MG63 (cell line): ENCODE measurements at regions not wholly inside any gene's neighbourhood (a gene's known extent, or its start where the extent isn't known, plus 50 kb on each side); places are given as distances from the start of the nearest gene placed in this dataset.

Experiments used
- DNase-seq: peaks from one replicate; pipeline ENCODE4 v3.0.0-alpha.2; 2020
- H3K27me3 ChIP-seq: fragments of 250-450 bp; sonication (Bioruptor Pico); 2 replicates; pipeline ENCODE4 v1.5.1; 2020; ENCODE audit warnings: mild to moderate bottlenecking, moderate library complexity
- H3K36me3 ChIP-seq: fragments of 250-450 bp; sonication (Bioruptor Pico); 2 replicates; pipeline ENCODE4 v1.5.1; 2020; ENCODE audit warnings: mild to moderate bottlenecking, moderate library complexity
- H3K4me3 ChIP-seq: fragments of 250-450 bp; sonication (Bioruptor Pico); 2 replicates; pipeline ENCODE4 v1.5.1; 2020; ENCODE audit warnings: mild to moderate bottlenecking, moderate library complexity
- H3K9me3 ChIP-seq: fragments of 250-450 bp; sonication (Bioruptor Pico); 2 replicates; pipeline ENCODE4 v1.5.1; 2020; ENCODE audit warnings: mild to moderate bottlenecking, moderate library complexity

GRCh38 chr15:98152156-98152555 is 191.7 kb downstream of the ARRDC4 start:
- Histone ChIP-seq H3K4me3 (no peak overlapping the region), H3K9me3 (peaks cover 3% of the 10 kb centered on the region; the same call in 1 of the 2 replicates), H3K27me3 (no peaks in the 10 kb centered on the region), H3K36me3 (no peaks in the 10 kb centered on the region)
- no peak for DNase-seq

DNA sequence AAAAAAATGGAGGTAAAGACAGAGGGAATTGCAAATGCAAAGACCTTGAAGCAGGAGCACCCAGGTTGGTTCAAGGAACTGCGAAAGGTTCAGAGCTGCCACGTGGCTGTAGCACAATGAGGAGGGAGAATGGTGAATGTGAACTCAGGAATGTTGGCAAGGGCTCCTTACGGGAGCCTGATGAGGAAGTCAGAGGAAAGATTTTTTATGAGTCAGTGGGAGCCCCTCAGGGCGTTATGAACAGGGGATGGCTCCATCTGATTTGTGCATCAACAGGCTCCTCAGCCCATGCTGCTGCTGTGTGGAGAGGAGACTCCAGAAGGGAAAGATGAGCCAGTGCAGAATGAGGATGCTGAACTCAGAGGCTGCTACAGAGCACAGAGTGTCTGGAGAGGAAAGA is 194.4 kb downstream of the ARRDC4 start:
- Histone ChIP-seq H3K9me3 (peaks cover 3% of the 10 kb centered on the region; the same call in 1 of the 2 replicates), H3K27me3 (no peaks in the 10 kb centered on the region), H3K36me3 (no peaks in the 10 kb centered on the region), H3K4me3 (no peak overlapping the region)
- DNase-seq, result peak; percentile 85

DNA sequence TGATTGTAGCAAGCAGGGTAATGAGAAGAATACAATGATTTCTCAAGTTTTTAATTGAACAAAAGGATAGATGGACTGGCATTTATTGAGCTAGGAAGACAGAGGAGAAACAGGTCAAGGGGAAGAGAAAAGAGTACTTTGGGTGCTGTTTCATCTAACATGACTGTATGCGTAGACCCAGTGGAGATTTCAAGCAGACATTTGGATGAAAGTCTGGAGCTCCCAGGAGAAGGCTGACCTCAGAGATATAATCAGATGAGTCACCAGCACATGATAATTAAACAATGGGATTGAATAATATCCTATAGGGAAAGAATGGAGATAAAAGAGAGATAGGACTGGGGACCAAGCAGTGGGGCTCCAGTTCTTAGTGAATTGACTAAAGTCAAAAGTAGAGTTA is 194.9 kb downstream of the ARRDC4 start:
- DNase-seq, result no peak
- Histone ChIP-seq H3K4me3 (no peak overlapping the region), H3K9me3 (peaks cover 3% of the 10 kb centered on the region; the same call in 1 of the 2 replicates), H3K36me3 (no peaks in the 10 kb centered on the region), H3K27me3 (no peaks in the 10 kb centered on the region)

GRCh38 chr15:98160236-98160635 is 199.7 kb downstream of the ARRDC4 start:
- no peak overlapping the region for H3K4me3 ChIP-seq
- no peaks in the 10 kb centered on the region for H3K36me3 ChIP-seq
- no peaks in the 10 kb centered on the region for H3K27me3 ChIP-seq
- DNase-seq, result no peak
- H3K9me3 ChIP-seq, result no peaks in the 10 kb centered on the region

DNA sequence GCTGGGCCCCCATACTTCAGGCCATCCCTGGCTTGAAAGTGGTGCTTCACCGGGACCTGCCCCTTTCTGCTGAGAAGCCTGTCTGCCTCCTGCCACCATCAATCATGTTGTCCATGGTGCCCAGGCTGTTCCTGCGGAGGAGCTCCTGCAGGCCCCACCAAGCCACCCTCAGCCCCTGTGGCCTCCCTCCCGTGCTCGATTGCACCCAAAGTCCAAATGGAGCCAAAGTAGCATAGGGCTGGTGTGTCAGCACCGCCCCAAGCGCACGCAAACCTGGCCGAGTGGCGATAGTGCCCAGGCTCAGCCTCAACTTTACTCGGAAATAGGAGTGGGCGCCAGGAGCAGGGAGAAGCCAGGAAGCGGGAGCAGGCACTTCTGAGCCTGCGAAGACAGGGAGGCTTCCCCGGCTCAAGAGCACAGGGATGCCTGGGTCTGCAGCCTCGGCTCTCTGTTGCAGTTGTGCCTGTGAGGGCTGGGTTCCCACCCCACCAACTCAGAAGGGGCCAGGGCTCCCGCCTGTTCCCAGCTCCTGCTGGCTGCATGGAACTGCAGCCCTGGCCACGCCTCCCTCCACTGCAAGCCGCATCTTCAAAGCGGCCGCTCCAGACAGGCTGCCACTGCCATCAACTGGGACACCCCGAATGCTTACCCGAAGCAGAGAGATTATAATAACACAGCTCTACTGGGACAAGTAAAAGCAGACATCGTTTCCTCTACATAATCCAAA is 203.0 kb downstream of the ARRDC4 start:
- Histone ChIP-seq H3K4me3 (no peak overlapping the region), H3K36me3 (no peaks in the 10 kb centered on the region), H3K9me3 (no peaks in the 10 kb centered on the region), H3K27me3 (no peaks in the 10 kb centered on the region)
- no peak for DNase-seq

DNA sequence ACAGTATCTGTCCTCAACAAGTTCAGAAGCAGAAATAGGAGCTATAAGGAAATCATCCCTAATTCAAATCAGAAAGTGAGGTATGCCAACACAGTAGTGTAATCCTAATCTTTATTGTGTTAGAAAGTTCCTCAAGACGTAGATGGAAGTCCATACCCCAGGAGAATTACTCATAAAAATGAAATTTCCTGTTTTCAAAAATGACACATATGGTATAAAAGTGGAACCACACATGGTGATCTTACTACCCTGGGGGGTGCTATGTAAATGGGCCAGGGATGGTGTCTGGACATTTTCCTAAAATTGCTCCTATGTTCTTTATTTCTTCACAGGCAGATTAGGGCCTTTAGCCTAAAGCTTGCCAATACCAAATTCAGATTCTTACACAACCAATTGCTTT is 204.1 kb downstream of the ARRDC4 start:
- Histone ChIP-seq H3K36me3 (no peaks in the 10 kb centered on the region), H3K4me3 (no peak overlapping the region), H3K27me3 (no peaks in the 10 kb centered on the region), H3K9me3 (no peaks in the 10 kb centered on the region)
- no peak for DNase-seq

GRCh38 chr15:98164986-98165385 is 204.5 kb downstream of the ARRDC4 start:
- no peak for DNase-seq
- H3K27me3 ChIP-seq, result no peaks in the 10 kb centered on the region
- H3K4me3 ChIP-seq, result no peak overlapping the region
- no peaks in the 10 kb centered on the region for H3K36me3 ChIP-seq
- no peaks in the 10 kb centered on the region for H3K9me3 ChIP-seq

- no peak for DNase-seq
- Histone ChIP-seq H3K27me3 (no peaks in the 10 kb centered on the region), H3K9me3 (no peaks in the 10 kb centered on the region)
Measured at GRCh38 chr15:98167722-98168268, 207.3 kb downstream of the ARRDC4 start.

GRCh38 chr15:98169551-98169950 is 209.0 kb downstream of the ARRDC4 start:
- no peak for DNase-seq
- H3K27me3 ChIP-seq, result no peaks in the 10 kb centered on the region
- no peak overlapping the region for H3K4me3 ChIP-seq
- H3K36me3 ChIP-seq, result no peaks in the 10 kb centered on the region
- no peaks in the 10 kb centered on the region for H3K9me3 ChIP-seq

More at GRCh38 chr15:98167722-98168268, 207.3 kb downstream of the ARRDC4 start:
- H3K36me3 ChIP-seq, result no peaks in the 10 kb centered on the region
- H3K4me3 ChIP-seq, result no peak overlapping the region

DNA sequence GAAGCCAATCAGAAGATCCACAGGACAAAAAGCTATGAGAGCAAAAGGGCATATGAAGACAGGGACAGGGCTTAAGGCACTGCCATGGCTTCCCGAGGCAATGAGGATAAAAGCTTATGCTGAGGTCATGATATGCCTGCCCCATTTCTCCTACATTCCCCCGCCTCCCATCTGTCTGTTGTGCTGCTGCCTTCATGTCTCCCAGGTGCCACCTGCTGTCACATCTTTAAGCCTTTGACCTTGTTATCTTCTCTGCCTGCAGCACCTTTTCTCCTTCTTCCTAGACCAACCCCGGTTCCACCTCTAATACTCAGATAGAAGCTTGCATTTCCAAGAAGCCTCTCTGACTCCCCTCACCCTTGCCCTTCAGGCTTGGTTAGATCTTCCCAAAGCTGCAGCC is 213.8 kb downstream of the ARRDC4 start:
- Histone ChIP-seq H3K27me3 (peaks cover 8% of the 10 kb centered on the region), H3K36me3 (no peaks in the 10 kb centered on the region), H3K4me3 (no peak overlapping the region), H3K9me3 (no peaks in the 10 kb centered on the region)
- no peak for DNase-seq

DNA sequence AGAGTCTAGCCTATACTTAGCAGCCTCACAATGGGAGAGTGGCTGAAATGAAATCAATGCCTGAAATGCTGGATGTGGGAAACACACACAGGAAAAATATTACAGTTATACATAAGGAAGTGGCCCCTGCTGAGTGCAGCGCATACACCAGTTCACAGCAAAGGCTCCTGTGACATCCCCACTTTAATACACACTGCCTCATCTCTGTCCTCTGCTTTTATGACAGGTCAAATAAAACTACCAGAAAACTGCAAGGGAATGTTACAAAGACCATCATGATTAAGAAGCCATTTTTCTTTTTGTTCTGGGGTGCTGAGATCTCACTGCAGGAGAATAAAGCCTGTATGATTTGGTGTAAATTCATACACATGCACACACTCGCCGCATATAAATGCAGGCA is 214.3 kb downstream of the ARRDC4 start:
- peaks cover 8% of the 10 kb centered on the region for H3K27me3 ChIP-seq
- no peak overlapping the region for H3K4me3 ChIP-seq
- H3K36me3 ChIP-seq, result no peaks in the 10 kb centered on the region
- no peaks in the 10 kb centered on the region for H3K9me3 ChIP-seq
- DNase-seq, result no peak

DNA sequence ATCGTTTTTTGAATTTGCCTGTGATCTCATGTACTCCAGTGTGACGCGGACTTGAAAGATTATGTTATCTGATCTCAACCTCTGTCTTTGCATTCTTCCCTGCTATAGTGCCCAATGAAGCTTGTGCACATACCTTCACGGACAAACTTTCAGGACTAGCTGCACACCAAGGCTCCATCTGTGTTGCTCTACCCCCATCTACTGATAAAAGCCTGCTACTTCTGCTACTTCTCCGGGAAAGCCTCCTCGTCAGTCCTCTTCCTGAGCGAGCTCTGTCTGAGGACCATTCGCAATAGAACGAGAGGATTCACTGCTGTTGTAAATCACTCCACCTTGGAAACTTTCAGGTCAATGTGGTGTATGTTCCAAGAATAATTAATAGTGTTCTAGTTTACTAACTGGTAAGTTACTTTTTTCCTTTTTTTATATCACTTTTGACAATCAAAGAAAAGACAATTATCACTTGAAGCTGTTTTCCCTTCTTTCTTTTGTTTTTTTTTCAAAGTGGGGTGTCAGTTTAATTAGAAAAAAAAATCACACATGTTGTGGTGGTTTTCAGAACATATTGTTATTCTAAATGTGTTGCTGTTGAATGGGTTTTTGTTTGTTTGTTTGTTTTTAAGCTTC is 217.6 kb downstream of the ARRDC4 start:
- peak; percentile 53 for DNase-seq

GRCh38 chr15:98178861-98179260 is 218.4 kb downstream of the ARRDC4 start:
- no peak for DNase-seq
- no peak overlapping the region for H3K4me3 ChIP-seq
- peaks cover 8% of the 10 kb centered on the region for H3K27me3 ChIP-seq
- no peaks in the 10 kb centered on the region for H3K36me3 ChIP-seq
- H3K9me3 ChIP-seq, result no peaks in the 10 kb centered on the region

More for the DNA sequence above, 217.6 kb downstream of the ARRDC4 start:
- peaks cover 8% of the 10 kb centered on the region for H3K27me3 ChIP-seq
- H3K36me3 ChIP-seq, result no peaks in the 10 kb centered on the region
- no peaks in the 10 kb centered on the region for H3K9me3 ChIP-seq
- no peak overlapping the region for H3K4me3 ChIP-seq

DNA sequence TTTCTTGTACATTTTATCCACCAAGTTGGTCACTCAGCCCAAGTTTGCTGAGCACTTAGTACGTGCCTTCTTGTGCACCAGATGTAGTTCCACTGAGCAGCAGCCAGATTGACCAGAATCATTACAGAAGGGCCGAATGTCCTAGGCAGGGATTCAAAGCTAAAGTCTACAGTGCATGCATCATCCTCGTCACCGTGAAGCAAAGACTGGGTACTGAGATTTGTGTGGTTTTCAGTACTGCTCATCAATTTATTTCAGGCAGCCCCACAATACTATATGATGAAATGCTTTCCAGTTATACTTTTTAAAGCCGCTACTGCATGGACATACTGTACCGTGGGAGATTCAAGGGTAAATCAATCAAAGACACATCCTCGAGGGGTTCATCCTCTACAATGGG is 227.0 kb downstream of the ARRDC4 start:
- Histone ChIP-seq H3K36me3 (no peaks in the 10 kb centered on the region), H3K9me3 (no peaks in the 10 kb centered on the region), H3K4me3 (no peak overlapping the region), H3K27me3 (no peaks in the 10 kb centered on the region; the same call in 1 of the 2 replicates)
- DNase-seq, result no peak

DNA sequence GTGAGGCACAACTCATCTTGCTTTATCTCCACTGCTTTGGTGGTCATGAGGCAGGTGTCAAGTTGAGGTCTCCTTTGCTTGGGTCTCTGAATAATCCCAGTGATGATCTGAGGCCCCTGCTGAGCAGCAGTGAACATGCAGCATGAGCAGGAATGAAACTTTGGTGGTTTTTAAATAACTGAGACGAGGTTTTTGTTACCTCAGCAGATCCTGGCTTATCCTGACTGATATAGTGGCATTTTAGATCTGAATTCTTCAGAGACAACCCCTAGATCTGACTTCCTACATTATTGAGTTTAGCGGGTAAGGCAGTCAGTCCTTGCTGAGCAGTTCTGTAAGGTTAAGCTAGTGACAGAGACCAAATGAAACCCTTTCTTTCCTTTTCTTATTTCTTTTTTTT is 230.4 kb downstream of the ARRDC4 start:
- Histone ChIP-seq H3K36me3 (no peaks in the 10 kb centered on the region), H3K9me3 (no peaks in the 10 kb centered on the region), H3K4me3 (no peak overlapping the region), H3K27me3 (no peaks in the 10 kb centered on the region; the same call in 1 of the 2 replicates)
- DNase-seq, result no peak

- Histone ChIP-seq H3K27me3 (peaks cover 18% of the 10 kb centered on the region), H3K4me3 (no peak overlapping the region), H3K9me3 (no peaks in the 10 kb centered on the region; the same call in 1 of the 2 replicates), H3K36me3 (no peaks in the 10 kb centered on the region)
- DNase-seq, result no peak
Measured at GRCh38 chr15:98195796-98196195, 235.3 kb downstream of the ARRDC4 start.

- Histone ChIP-seq H3K36me3 (no peaks in the 10 kb centered on the region), H3K4me3 (no peak overlapping the region), H3K9me3 (no peaks in the 10 kb centered on the region; the same call in 1 of the 2 replicates), H3K27me3 (peaks cover 18% of the 10 kb centered on the region)
- DNase-seq, result no peak
Measured at GRCh38 chr15:98196371-98196770, 235.9 kb downstream of the ARRDC4 start.

- DNase-seq, result no peak
Measured at GRCh38 chr15:98202256-98202655, 241.8 kb downstream of the ARRDC4 start.

More at GRCh38 chr15:98202256-98202655, 241.8 kb downstream of the ARRDC4 start:
- H3K9me3 ChIP-seq, result peaks cover 2% of the 10 kb centered on the region; the same call in 1 of the 2 replicates
- H3K36me3 ChIP-seq, result no peaks in the 10 kb centered on the region
- peaks cover 30% of the 10 kb centered on the region for H3K27me3 ChIP-seq
- no peak overlapping the region for H3K4me3 ChIP-seq
